MM.1S (cell line): ENCODE measurements at regions not wholly inside any gene's neighbourhood (a gene's known extent, or its start where the extent isn't known, plus 50 kb on each side); places are given as distances from the start of the nearest gene placed in this dataset.

Source experiments
- DNase-seq: peaks from one replicate; pipeline ENCODE4 v3.0.0-alpha.2; 2015
- H2AFZ ChIP-seq: fragments of 300-600 bp; sonication (generic); 2 replicates; pipeline ENCODE4 v1.6.0; 2016; ENCODE audit warnings: antibody characterized with exemption, low read length
- H3F3A ChIP-seq: fragments of 300-600 bp; sonication (generic); 2 replicates; pipeline ENCODE4 v1.6.1; 2016; ENCODE audit warnings: mild to moderate bottlenecking, antibody characterized with exemption, low read length, moderate library complexity, mixed read lengths; ENCODE audit not compliant: insufficient read depth
- H3K27ac ChIP-seq: fragments of 300-600 bp; sonication (generic); 2 replicates; pipeline ENCODE4 v1.5.1; 2016; ENCODE audit warnings: mild to moderate bottlenecking, low read length
- H3K27me3 ChIP-seq: fragments of 300-600 bp; sonication (generic); replicated peaks from 2 replicates; pipeline ENCODE4 v1.6.0; 2016; ENCODE audit warnings: low read length; ENCODE audit not compliant: insufficient read depth
- H3K36me3 ChIP-seq: fragments of 300-600 bp; sonication (generic); replicated peaks from 2 replicates; pipeline ENCODE4 v1.6.1; 2016; ENCODE audit warnings: mild to moderate bottlenecking, low read length, mixed read lengths; ENCODE audit not compliant: insufficient read depth
- H3K4me1 ChIP-seq: fragments of 300-600 bp; sonication (generic); 2 replicates; pipeline ENCODE4 v1.6.1; 2016; ENCODE audit warnings: low read length, mixed read lengths
- H3K4me2 ChIP-seq: fragments of 300-600 bp; sonication (generic); 2 replicates; pipeline ENCODE4 v1.6.0; 2016; ENCODE audit warnings: low read depth, low read length
- H3K4me3 ChIP-seq: fragments of 300-600 bp; sonication (generic); 2 replicates; pipeline ENCODE4 v1.5.1; 2016; ENCODE audit warnings: low read length, mixed read lengths
- H3K79me2 ChIP-seq: fragments of 300-600 bp; sonication (generic); 2 replicates; pipeline ENCODE4 v1.6.1; 2016; ENCODE audit warnings: mixed run types, low read length, mixed read lengths
- H3K9ac ChIP-seq: fragments of 300-600 bp; sonication (generic); 2 replicates; pipeline ENCODE4 v1.6.1; 2016; ENCODE audit warnings: low read length, mixed read lengths
- H3K9me2 ChIP-seq: fragments of 300-600 bp; sonication (generic); replicated peaks from 2 replicates; pipeline ENCODE4 v1.6.1; 2016; ENCODE audit warnings: mild to moderate bottlenecking, low read length, mixed read lengths; ENCODE audit not compliant: insufficient read depth
- H3K9me3 ChIP-seq: fragments of 300-600 bp; sonication (generic); replicated peaks from 2 replicates; pipeline ENCODE4 v1.6.1; 2016; ENCODE audit warnings: mild to moderate bottlenecking, low read length, mixed read lengths; ENCODE audit not compliant: insufficient read depth
- H4K20me1 ChIP-seq: fragments of 300-600 bp; sonication (generic); 2 replicates; pipeline ENCODE4 v1.6.1; 2016; ENCODE audit warnings: mild to moderate bottlenecking, low read length, moderate library complexity, mixed read lengths; ENCODE audit not compliant: insufficient read depth
- EZH2 ChIP-seq: fragments of 300-600 bp; sonication (generic); optimal IDR thresholded peaks from 2 replicates; pipeline ENCODE3; 2017; ENCODE audit warnings: low read depth, mild to moderate bottlenecking, antibody characterized with exemption, low read length, mixed read lengths
- EZH2phosphoT487 ChIP-seq: fragments of 300-600 bp; sonication (generic); IDR thresholded peaks from 2 replicates; pipeline ENCODE4 v1.6.1; 2018; ENCODE audit warnings: antibody characterized with exemption, low read length
- TF ChIP-seq, protein P1 (sequence below): fragments of 300-600 bp; sonication (generic); IDR thresholded peaks from 2 replicates; pipeline ENCODE4 v1.5.1; 2016; ENCODE audit warnings: antibody characterized with exemption, low read length, mixed read lengths

DNA sequence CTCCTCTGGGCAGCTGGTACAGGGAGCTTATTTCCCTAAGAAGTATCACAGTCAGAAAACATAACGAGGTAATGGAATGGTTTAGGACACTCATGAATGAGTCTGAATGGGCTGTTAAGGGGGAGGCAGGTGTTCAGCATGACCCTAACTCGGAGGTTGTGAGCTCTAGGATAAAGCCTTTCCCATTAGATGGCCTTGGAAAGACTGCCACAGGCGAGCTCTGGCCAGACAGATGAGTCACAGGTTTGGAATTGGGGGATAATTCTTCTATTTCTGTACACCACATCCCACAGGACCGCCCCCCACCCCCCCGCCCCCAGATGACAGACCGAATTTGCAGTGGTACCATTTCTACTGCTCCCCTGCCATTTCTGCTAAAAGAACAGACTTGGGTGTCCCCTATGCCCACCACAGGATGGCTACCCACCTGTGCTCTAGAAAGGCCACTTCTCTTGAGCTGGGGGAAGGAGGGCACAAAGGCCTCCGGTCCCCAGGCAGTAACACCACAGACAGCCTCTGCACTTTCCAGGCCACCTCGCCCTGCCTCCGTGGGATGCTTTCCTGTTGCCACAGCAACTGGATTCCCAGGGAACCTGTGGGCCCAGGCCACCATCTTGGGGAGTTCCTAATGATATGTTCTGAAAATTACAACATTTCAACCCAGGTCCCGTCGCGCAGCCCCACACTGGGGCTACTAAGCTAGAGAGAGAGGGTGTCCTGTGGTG, 76.7 kb downstream of the TRIM29 start:
- H3K36me3 ChIP-seq: no peaks in the 10 kb centered on the region
- peaks cover 60% of the 10 kb centered on the region for H3K27me3 ChIP-seq
- H3K79me2 ChIP-seq: no peaks in the 10 kb centered on the region
- H3K9me2 ChIP-seq: no peaks in the 10 kb centered on the region
- DNase-seq: no peak
- no peak overlapping the region for H3K4me3 ChIP-seq
- no peak overlapping the region for H3K9ac ChIP-seq
- H3K4me2 ChIP-seq: no peak overlapping the region
- no peaks in the 10 kb centered on the region for H4K20me1 ChIP-seq
- no peak for TF ChIP-seq EZH2
- TF ChIP-seq EZH2phosphoT487: no peak
- no peaks in the 10 kb centered on the region for H3K4me1 ChIP-seq
- no peak overlapping the region for H2AFZ ChIP-seq
- H3F3A ChIP-seq: no peaks in the 10 kb centered on the region
- H3K27ac ChIP-seq: no peak overlapping the region
- H3K9me3 ChIP-seq: no peaks in the 10 kb centered on the region

DNA sequence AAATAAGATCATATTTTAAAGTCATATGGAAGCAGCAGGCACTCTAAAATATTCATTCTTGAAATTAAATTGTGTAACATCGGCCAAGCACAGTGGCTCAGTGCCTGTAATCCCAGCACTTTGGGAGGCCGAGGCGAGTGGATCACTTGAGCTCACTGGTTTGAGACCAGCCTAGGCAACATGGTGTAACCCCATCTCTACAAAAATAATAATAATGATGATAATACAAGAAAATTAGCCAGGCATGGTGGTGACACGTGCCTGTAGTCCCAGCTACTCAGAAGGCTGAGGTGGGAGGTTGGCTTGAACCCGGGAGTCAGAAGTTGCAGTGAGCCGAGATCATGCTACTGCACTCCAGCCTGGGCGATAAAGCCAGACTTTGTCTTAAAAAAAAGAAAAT, 77.4 kb downstream of the TRIM29 start:
- H3K4me1 ChIP-seq: no peaks in the 10 kb centered on the region
- no peak for DNase-seq

DNA sequence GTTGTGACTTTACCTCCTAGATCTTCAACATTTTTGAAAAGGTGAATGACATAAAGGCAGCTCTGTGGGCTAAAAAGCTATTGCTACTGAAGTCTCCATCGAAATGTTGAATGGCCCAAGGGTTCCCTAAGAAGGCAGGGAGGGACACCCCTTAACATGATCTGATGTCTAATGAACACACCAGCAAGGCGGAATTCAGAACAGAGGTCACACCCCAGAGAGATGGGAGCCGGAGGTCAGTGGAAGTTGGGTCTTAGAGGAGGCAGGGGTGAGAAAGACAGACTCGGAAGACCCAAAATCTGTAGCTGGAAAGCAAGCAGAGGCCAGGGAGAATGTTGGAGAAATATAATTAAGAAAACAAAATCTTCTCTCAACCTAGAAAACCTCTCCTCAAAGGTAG, 79.0 kb downstream of the TRIM29 start:
- Histone ChIP-seq H4K20me1 (no peaks in the 10 kb centered on the region), H3K9ac (no peak overlapping the region), H3K27me3 (peaks cover 39% of the 10 kb centered on the region), H3K79me2 (no peaks in the 10 kb centered on the region), H3K27ac (no peak overlapping the region), H3K4me3 (no peak overlapping the region), H3F3A (no peaks in the 10 kb centered on the region), H2AFZ (no peak overlapping the region), H3K36me3 (no peaks in the 10 kb centered on the region), H3K4me1 (no peaks in the 10 kb centered on the region), H3K9me3 (no peaks in the 10 kb centered on the region), H3K9me2 (no peaks in the 10 kb centered on the region), H3K4me2 (no peak overlapping the region)
- TF ChIP-seq, protein P1, sequence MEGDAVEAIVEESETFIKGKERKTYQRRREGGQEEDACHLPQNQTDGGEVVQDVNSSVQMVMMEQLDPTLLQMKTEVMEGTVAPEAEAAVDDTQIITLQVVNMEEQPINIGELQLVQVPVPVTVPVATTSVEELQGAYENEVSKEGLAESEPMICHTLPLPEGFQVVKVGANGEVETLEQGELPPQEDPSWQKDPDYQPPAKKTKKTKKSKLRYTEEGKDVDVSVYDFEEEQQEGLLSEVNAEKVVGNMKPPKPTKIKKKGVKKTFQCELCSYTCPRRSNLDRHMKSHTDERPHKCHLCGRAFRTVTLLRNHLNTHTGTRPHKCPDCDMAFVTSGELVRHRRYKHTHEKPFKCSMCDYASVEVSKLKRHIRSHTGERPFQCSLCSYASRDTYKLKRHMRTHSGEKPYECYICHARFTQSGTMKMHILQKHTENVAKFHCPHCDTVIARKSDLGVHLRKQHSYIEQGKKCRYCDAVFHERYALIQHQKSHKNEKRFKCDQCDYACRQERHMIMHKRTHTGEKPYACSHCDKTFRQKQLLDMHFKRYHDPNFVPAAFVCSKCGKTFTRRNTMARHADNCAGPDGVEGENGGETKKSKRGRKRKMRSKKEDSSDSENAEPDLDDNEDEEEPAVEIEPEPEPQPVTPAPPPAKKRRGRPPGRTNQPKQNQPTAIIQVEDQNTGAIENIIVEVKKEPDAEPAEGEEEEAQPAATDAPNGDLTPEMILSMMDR: no peak
- no peak for TF ChIP-seq EZH2
- TF ChIP-seq EZH2phosphoT487: no peak
- DNase-seq: no peak

More for the DNA sequence above, 77.4 kb downstream of the TRIM29 start:
- TF ChIP-seq, protein P1: no peak
- TF ChIP-seq EZH2phosphoT487: no peak
- no peak for TF ChIP-seq EZH2
- H3K4me3 ChIP-seq: no peak overlapping the region
- no peaks in the 10 kb centered on the region for H4K20me1 ChIP-seq
- no peaks in the 10 kb centered on the region for H3K79me2 ChIP-seq
- peaks cover 53% of the 10 kb centered on the region for H3K27me3 ChIP-seq
- H3K9me3 ChIP-seq: no peaks in the 10 kb centered on the region
- no peak overlapping the region for H3K4me2 ChIP-seq
- no peaks in the 10 kb centered on the region for H3F3A ChIP-seq
- no peak overlapping the region for H2AFZ ChIP-seq
- H3K27ac ChIP-seq: no peak overlapping the region
- H3K36me3 ChIP-seq: no peaks in the 10 kb centered on the region
- no peak overlapping the region for H3K9ac ChIP-seq
- H3K9me2 ChIP-seq: no peaks in the 10 kb centered on the region
